Erythroblast (primary cell): ENCODE measurements at regions not wholly inside any gene's neighbourhood (a gene's known extent, or its start where the extent isn't known, plus 50 kb on each side); places are given as distances from the start of the nearest gene placed in this dataset.

Source experiments
- DNase-seq, 2 experiments: peaks; one replicate each; lab custom pipeline; 2025; lab: John Stamatoyannopoulos, UW
- GATA1 ChIP-seq: IDR thresholded peaks from 2 replicates; pipeline ENCODE4 v1.6.1; 2011; ENCODE audit warnings: low read depth, mild to moderate bottlenecking, control low read depth, low read length, moderate library complexity
- POLR2A ChIP-seq: IDR thresholded peaks from 2 replicates; pipeline ENCODE4 v1.6.1; 2011; ENCODE audit warnings: mild to moderate bottlenecking, low read length

GRCh38 chr21:17738176-17738953 is 80.8 kb downstream of the C21orf91 start:
- TF ChIP-seq GATA1 (no peak), POLR2A (no peak)
- no peak for DNase-seq

- TF ChIP-seq GATA1 = no peak
- TF ChIP-seq POLR2A = no peak
- DNase-seq = no peak
These were observed 83.1 kb downstream of the C21orf91 start for GRCh38 chr21:17736072-17736471.

- DNase-seq = no peak
- no peak for TF ChIP-seq GATA1
- TF ChIP-seq POLR2A = no peak
These were observed 85.9 kb downstream of the C21orf91 start for GRCh38 chr21:17733209-17733608.

GRCh38 chr21:17732306-17732705 is 86.8 kb downstream of the C21orf91 start:
- TF ChIP-seq GATA1 (no peak), POLR2A (no peak)
- no peak for DNase-seq

GRCh38 chr21:17731554-17731953 is 87.6 kb downstream of the C21orf91 start:
- no peak for TF ChIP-seq GATA1
- TF ChIP-seq POLR2A = no peak
- no peak for DNase-seq

- DNase-seq = no peak
- TF ChIP-seq POLR2A = no peak
- no peak for TF ChIP-seq GATA1
These were observed 88.4 kb downstream of the C21orf91 start for GRCh38 chr21:17730782-17731181.

- no peak for DNase-seq
- no peak for TF ChIP-seq GATA1
These were observed 89.7 kb downstream of the C21orf91 start for GRCh38 chr21:17729455-17729854.

- TF ChIP-seq GATA1 = no peak
These were observed 91.8 kb downstream of the C21orf91 start for GRCh38 chr21:17727361-17727760.

GRCh38 chr21:17726047-17726829 is 92.9 kb downstream of the C21orf91 start:
- no peak for DNase-seq
- TF ChIP-seq GATA1 = no peak
- no peak for TF ChIP-seq POLR2A

More at GRCh38 chr21:17727361-17727760, 91.8 kb downstream of the C21orf91 start:
- no peak for DNase-seq

GRCh38 chr21:17725339-17725738 is 93.8 kb downstream of the C21orf91 start:
- no peak for DNase-seq
- TF ChIP-seq POLR2A (no peak), GATA1 (no peak)

- DNase-seq = no peak
- TF ChIP-seq POLR2A (no peak), GATA1 (no peak)
These were observed 100.2 kb upstream of the BTG3 start for GRCh38 chr21:17712887-17713286.

GRCh38 chr21:17711896-17712295 is 99.2 kb upstream of the BTG3 start:
- TF ChIP-seq POLR2A = no peak
- no peak for TF ChIP-seq GATA1
- no peak for DNase-seq

- TF ChIP-seq GATA1 = no peak
- TF ChIP-seq POLR2A = no peak
- no peak for DNase-seq
These were observed 96.5 kb upstream of the BTG3 start for GRCh38 chr21:17709266-17709611.

- DNase-seq = no peak
- TF ChIP-seq POLR2A (no peak), GATA1 (no peak)
These were observed 96.0 kb upstream of the BTG3 start for GRCh38 chr21:17708522-17709265.
